ENCODE measurements at regions not wholly inside any gene's neighbourhood (a gene's known extent, or its start where the extent isn't known, plus 50 kb on each side); places are given as distances from the start of the nearest gene placed in this dataset.

GRCh38 chr3:187522293-187522692, 147.9 kb downstream of the SST start:
- intact Hi-C loops (cut with micrococcal nuclease) (no loop called here), dilution Hi-C loops (cut with MboI; ENCODE audit: extremely low pct_ligation_motif_present, low sequenced_read_pairs) (no loop called here)
- TF ChIP-seq, protein P1, sequence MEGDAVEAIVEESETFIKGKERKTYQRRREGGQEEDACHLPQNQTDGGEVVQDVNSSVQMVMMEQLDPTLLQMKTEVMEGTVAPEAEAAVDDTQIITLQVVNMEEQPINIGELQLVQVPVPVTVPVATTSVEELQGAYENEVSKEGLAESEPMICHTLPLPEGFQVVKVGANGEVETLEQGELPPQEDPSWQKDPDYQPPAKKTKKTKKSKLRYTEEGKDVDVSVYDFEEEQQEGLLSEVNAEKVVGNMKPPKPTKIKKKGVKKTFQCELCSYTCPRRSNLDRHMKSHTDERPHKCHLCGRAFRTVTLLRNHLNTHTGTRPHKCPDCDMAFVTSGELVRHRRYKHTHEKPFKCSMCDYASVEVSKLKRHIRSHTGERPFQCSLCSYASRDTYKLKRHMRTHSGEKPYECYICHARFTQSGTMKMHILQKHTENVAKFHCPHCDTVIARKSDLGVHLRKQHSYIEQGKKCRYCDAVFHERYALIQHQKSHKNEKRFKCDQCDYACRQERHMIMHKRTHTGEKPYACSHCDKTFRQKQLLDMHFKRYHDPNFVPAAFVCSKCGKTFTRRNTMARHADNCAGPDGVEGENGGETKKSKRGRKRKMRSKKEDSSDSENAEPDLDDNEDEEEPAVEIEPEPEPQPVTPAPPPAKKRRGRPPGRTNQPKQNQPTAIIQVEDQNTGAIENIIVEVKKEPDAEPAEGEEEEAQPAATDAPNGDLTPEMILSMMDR (IDR thresholded peaks at IDR 0.05; ENCODE audit: extremely low read depth in 1 of 2, insufficient read depth in 1 of 2, low read depth in 1 of 2, low read length in 2 of 2): no peak
- no peak for TF ChIP-seq EZH2 (IDR thresholded peaks at IDR 0.05; ENCODE audit: borderline replicate concordance, low read depth, low read length, severe bottlenecking)
- Histone ChIP-seq H3K79me2 (ENCODE audit: control insufficient read depth, insufficient read depth, low read length) (no peaks in the 10 kb centered on the region), H3K9ac (replicated peaks; ENCODE audit: extremely low read depth, insufficient read depth, low read length) (no peak overlapping the region), H3K27ac (ENCODE audit: insufficient read depth, low read depth, low read length) (no peak overlapping the region), H3K36me3 (ENCODE audit: control insufficient read depth in 2 of 2, extremely low read depth in 1 of 2, insufficient read depth in 2 of 2, low read length in 2 of 2) (no peaks in the 10 kb centered on the region), H3K4me3 (replicated peaks in 1 of 3; ENCODE audit: insufficient read depth in 1 of 3, low read depth in 1 of 3, low read length in 3 of 3) (no peak overlapping the region), H3K27me3 (ENCODE audit: control insufficient read depth in 2 of 2, insufficient read depth in 2 of 2, low read length in 2 of 2) (no peaks in the 10 kb centered on the region), H2AFZ (ENCODE audit: low read depth, low read length) (no peak overlapping the region), H3K4me1 (ENCODE audit: control insufficient read depth, extremely low read depth, insufficient read depth, low read length) (no peaks in the 10 kb centered on the region), H4K20me1 (replicated peaks; ENCODE audit: control insufficient read depth, extremely low read depth, insufficient read depth, low read length) (no peaks in the 10 kb centered on the region), H3K9me3 (replicated peaks; ENCODE audit: control insufficient read depth, insufficient read depth, low read length) (no peaks in the 10 kb centered on the region), H3K4me2 (ENCODE audit: insufficient read depth, low read length) (no peak overlapping the region), H3K9me1 (replicated peaks; ENCODE audit: control insufficient read depth, extremely low read depth, insufficient read depth, low read length) (no peaks in the 10 kb centered on the region)
- no peak for DNase-seq (ENCODE audit: low read depth, low spot score)
- no peak for FAIRE-seq
- ChIA-PET POLR2A (no interaction called here), CTCF (no interaction called here)
- no TSS peak for BruUV-seq (replicated peaks)

DNA sequence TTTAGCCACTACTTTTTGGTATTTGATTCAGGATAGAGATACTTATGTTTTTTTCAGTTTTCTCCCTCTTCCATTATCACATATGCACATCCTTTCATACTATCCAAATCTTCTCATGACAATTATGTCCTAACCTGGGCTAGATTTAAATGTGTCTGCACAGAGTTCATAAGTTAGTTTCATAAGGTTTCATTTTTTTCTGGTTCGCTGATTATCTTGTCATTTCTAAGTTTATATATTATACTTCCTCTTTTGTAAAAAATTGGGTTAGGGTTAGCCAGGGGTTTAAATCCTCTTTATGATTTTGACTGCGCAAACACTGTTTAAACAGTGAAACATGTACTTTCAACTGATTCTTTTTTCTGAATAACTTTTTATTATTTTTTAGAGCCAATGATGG, 148.6 kb downstream of the SST start:
- H3K4me1 ChIP-seq (ENCODE audit: control insufficient read depth, extremely low read depth, insufficient read depth, low read length): no peaks in the 10 kb centered on the region
- no peaks in the 10 kb centered on the region for H3K27me3 ChIP-seq (ENCODE audit: control insufficient read depth in 2 of 2, insufficient read depth in 2 of 2, low read length in 2 of 2)
- TF ChIP-seq, protein P2, sequence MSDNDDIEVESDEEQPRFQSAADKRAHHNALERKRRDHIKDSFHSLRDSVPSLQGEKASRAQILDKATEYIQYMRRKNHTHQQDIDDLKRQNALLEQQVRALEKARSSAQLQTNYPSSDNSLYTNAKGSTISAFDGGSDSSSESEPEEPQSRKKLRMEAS (IDR thresholded peaks at IDR 0.05; ENCODE audit: insufficient read depth, insufficient read length): no peak
- TF ChIP-seq, protein P1 (IDR thresholded peaks at IDR 0.05; ENCODE audit: extremely low read depth in 1 of 2, insufficient read depth in 1 of 2, low read depth in 1 of 2, low read length in 2 of 2): no peak
- no peak overlapping the region for H3K9ac ChIP-seq (replicated peaks; ENCODE audit: extremely low read depth, insufficient read depth, low read length)
- intact Hi-C loops (cut with micrococcal nuclease): no loop called here
- no peak for FAIRE-seq
- dilution Hi-C loops (cut with MboI; ENCODE audit: extremely low pct_ligation_motif_present, low sequenced_read_pairs): no loop called here
- H3K27ac ChIP-seq (ENCODE audit: insufficient read depth, low read depth, low read length): no peak overlapping the region
- no peaks in the 10 kb centered on the region for H4K20me1 ChIP-seq (replicated peaks; ENCODE audit: control insufficient read depth, extremely low read depth, insufficient read depth, low read length)
- no peak overlapping the region for H2AFZ ChIP-seq (ENCODE audit: low read depth, low read length)
- CTCF ChIA-PET: no interaction called here
- POLR2A ChIA-PET: no interaction called here
- no peaks in the 10 kb centered on the region for H3K79me2 ChIP-seq (ENCODE audit: control insufficient read depth, insufficient read depth, low read length)
- DNase-seq (ENCODE audit: low read depth, low spot score): no peak
- no peak overlapping the region for H3K4me2 ChIP-seq (ENCODE audit: insufficient read depth, low read length)
- H3K36me3 ChIP-seq (ENCODE audit: control insufficient read depth in 2 of 2, extremely low read depth in 1 of 2, insufficient read depth in 2 of 2, low read length in 2 of 2): no peaks in the 10 kb centered on the region
- no peaks in the 10 kb centered on the region for H3K9me1 ChIP-seq (replicated peaks; ENCODE audit: control insufficient read depth, extremely low read depth, insufficient read depth, low read length)
- H3K9me3 ChIP-seq (replicated peaks; ENCODE audit: control insufficient read depth, insufficient read depth, low read length): no peaks in the 10 kb centered on the region
- no peak overlapping the region for H3K4me3 ChIP-seq (replicated peaks in 1 of 3; ENCODE audit: insufficient read depth in 1 of 3, low read depth in 1 of 3, low read length in 3 of 3)
- no TSS peak for BruUV-seq (replicated peaks)
